ENCODE measurements at regions not wholly inside any gene's neighbourhood (a gene's known extent, or its start where the extent isn't known, plus 50 kb on each side); places are given as distances from the start of the nearest gene placed in this dataset.

DNA sequence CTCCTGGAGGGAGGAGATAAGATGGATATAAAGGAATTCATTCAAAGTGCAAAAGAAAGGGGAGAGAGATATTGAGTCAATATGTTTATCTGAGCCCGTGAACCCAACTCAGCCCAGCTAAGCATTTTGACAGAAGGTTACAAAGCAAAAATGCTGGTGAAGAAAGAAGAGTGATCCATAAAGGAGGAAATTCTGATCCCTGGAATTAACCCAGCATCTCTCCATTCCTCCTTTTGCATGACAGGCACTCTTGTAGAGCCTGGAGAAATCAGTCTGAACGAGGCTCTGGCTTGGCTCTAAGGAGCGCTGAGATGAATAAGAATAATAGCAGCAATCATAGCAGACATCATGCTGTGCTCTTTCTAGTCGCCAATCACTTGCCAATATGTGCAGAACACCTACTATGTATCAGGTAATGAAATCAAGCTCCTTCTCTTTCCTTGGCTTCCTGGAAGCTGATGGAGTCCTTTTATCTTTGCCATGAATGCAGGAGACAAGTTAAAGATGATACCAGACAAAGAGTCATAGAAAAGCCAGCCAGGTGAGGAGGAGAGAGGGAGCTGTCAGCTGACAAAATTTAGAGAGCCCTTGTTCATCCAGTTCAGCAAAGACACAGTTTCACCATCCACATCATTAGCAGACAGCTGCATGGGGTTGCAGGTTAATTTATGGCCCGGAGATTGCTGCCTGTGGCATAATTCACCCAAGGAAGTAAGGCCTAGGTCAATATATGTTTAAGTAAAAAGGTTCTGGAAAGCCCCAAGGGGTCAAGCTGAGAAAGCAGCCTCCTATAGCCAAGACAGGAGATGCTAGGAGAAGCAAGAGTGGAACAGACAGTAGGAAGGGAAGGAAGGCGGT is 476.5 kb upstream of the TBX3 start:
- no peak for TF ChIP-seq YY1 (IDR thresholded peaks at IDR 0.05; ENCODE audit: insufficient read depth, insufficient read length)
- no peak for TF ChIP-seq ZNF274 (IDR thresholded peaks at IDR 0.05; ENCODE audit: low read depth, low read length)

All from NT2/D1 (cell line).